M059J (cell line): ENCODE measurements at regions not wholly inside any gene's neighbourhood (a gene's known extent, or its start where the extent isn't known, plus 50 kb on each side); places are given as distances from the start of the nearest gene placed in this dataset.
"Not testable (repeated sequence)": the region's sequence is repeated elsewhere in the genome, so short reads cannot be mapped to it uniquely, and the experiment has no call there.

Experiments used
- DNase-seq: peaks from one replicate; pipeline ENCODE4 v3.0.0-alpha.2; 2012; ENCODE audit warnings: low read depth

- no peak for DNase-seq
Observed at GRCh38 chr2:67904566-67904965, 158.2 kb downstream of the C1D start.

GRCh38 chr2:67904966-67905365 lies 157.8 kb downstream of the C1D start:
- no peak for DNase-seq

GRCh38 chr2:67906547-67906946 lies 156.3 kb downstream of the C1D start:
- not testable (repeated sequence) for DNase-seq

- peak; percentile 95 for DNase-seq
Observed at GRCh38 chr2:67917332-67918054, 145.3 kb downstream of the C1D start.

GRCh38 chr2:67918471-67918870 lies 144.3 kb downstream of the C1D start:
- no peak for DNase-seq

GRCh38 chr2:67919490-67919889 lies 143.3 kb downstream of the C1D start:
- no peak for DNase-seq

- DNase-seq = no peak
Observed at GRCh38 chr2:67922080-67922785, 140.6 kb downstream of the C1D start.

- DNase-seq = peak; percentile 42
Observed at GRCh38 chr2:67923696-67924095, 139.1 kb downstream of the C1D start.

- no peak for DNase-seq
Observed at GRCh38 chr2:67927501-67927900, 135.3 kb downstream of the C1D start.

GRCh38 chr2:67930156-67930555 lies 132.6 kb downstream of the C1D start:
- DNase-seq = no peak

GRCh38 chr2:67936969-67937368 lies 125.8 kb downstream of the C1D start:
- no peak for DNase-seq

- peak; percentile 51 for DNase-seq
Observed at GRCh38 chr2:67938053-67938452, 124.8 kb downstream of the C1D start.

GRCh38 chr2:67945056-67945455 lies 117.7 kb downstream of the C1D start:
- DNase-seq = no peak

GRCh38 chr2:67945940-67946339 lies 116.9 kb downstream of the C1D start:
- peak; percentile 22 for DNase-seq

- DNase-seq = no peak
Observed at GRCh38 chr2:67948057-67948456, 114.7 kb downstream of the C1D start.

- DNase-seq = no peak
Observed at GRCh38 chr2:67948506-67948905, 114.3 kb downstream of the C1D start.

GRCh38 chr2:67950018-67950417 lies 112.8 kb downstream of the C1D start:
- no peak for DNase-seq

- no peak for DNase-seq
Observed at GRCh38 chr2:67950919-67951318, 111.9 kb downstream of the C1D start.

GRCh38 chr2:67952066-67952465 lies 110.7 kb downstream of the C1D start:
- DNase-seq = no peak

- DNase-seq = no peak
Observed at GRCh38 chr2:67954093-67954748, 108.6 kb downstream of the C1D start.

- no peak for DNase-seq
Observed at GRCh38 chr2:67955748-67956603, 106.8 kb downstream of the C1D start.

GRCh38 chr2:67965246-67965645 lies 97.6 kb downstream of the C1D start:
- DNase-seq = no peak
